ENCODE measurements at regions not wholly inside any gene's neighbourhood (a gene's known extent, or its start where the extent isn't known, plus 50 kb on each side); places are given as distances from the start of the nearest gene placed in this dataset.

- no peak for DNase-seq (ENCODE audit: low read depth)
These were observed 685.7 kb downstream of the MCTP2 start for GRCh38 chr15:94917068-94917467.

GRCh38 chr15:94921936-94922335, 690.6 kb downstream of the MCTP2 start:
- no peak for DNase-seq (ENCODE audit: low read depth)

GRCh38 chr15:94924057-94924456, 692.7 kb downstream of the MCTP2 start:
- no peak for DNase-seq (ENCODE audit: low read depth)

GRCh38 chr15:94924971-94925598, 693.7 kb downstream of the MCTP2 start:
- DNase-seq (ENCODE audit: low read depth) = no peak

GRCh38 chr15:94925680-94926079, 694.3 kb downstream of the MCTP2 start:
- no peak for DNase-seq (ENCODE audit: low read depth)

GRCh38 chr15:94927003-94927402, 695.6 kb downstream of the MCTP2 start:
- no peak for DNase-seq (ENCODE audit: low read depth)

GRCh38 chr15:94929282-94929681, 697.9 kb downstream of the MCTP2 start:
- DNase-seq (ENCODE audit: low read depth) = no peak

- no peak for DNase-seq (ENCODE audit: low read depth)
These were observed 699.1 kb downstream of the MCTP2 start for GRCh38 chr15:94930441-94930840.

GRCh38 chr15:94930960-94931359, 699.6 kb downstream of the MCTP2 start:
- DNase-seq (ENCODE audit: low read depth) = no peak

- DNase-seq (ENCODE audit: low read depth) = no peak
These were observed 703.1 kb downstream of the MCTP2 start for GRCh38 chr15:94934440-94934839.

- DNase-seq (ENCODE audit: low read depth) = no peak
These were observed 705.9 kb downstream of the MCTP2 start for GRCh38 chr15:94937242-94937641.

- DNase-seq (ENCODE audit: low read depth) = no peak
These were observed 712.5 kb downstream of the MCTP2 start for GRCh38 chr15:94943888-94944287.

- no peak for DNase-seq (ENCODE audit: low read depth)
These were observed 720.2 kb downstream of the MCTP2 start for GRCh38 chr15:94951538-94951937.

GRCh38 chr15:94963953-94964352, 732.6 kb downstream of the MCTP2 start:
- DNase-seq (ENCODE audit: low read depth) = no peak

GRCh38 chr15:94965593-94965992, 734.2 kb downstream of the MCTP2 start:
- no peak for DNase-seq (ENCODE audit: low read depth)

- no peak for DNase-seq (ENCODE audit: low read depth)
These were observed 736.8 kb downstream of the MCTP2 start for GRCh38 chr15:94968133-94968532.

- no peak for DNase-seq (ENCODE audit: low read depth)
These were observed 738.7 kb downstream of the MCTP2 start for GRCh38 chr15:94970096-94970495.

GRCh38 chr15:94970802-94971201, 739.4 kb downstream of the MCTP2 start:
- no peak for DNase-seq (ENCODE audit: low read depth)

GRCh38 chr15:94972314-94972713, 741.0 kb downstream of the MCTP2 start:
- DNase-seq (ENCODE audit: low read depth) = no peak

GRCh38 chr15:94987085-94987484, 755.7 kb downstream of the MCTP2 start:
- no peak for DNase-seq (ENCODE audit: low read depth)

GRCh38 chr15:94991718-94992117, 760.4 kb downstream of the MCTP2 start:
- no peak for DNase-seq (ENCODE audit: low read depth)

- DNase-seq (ENCODE audit: low read depth) = no peak
These were observed 778.3 kb downstream of the MCTP2 start for GRCh38 chr15:95009635-95010034.

GRCh38 chr15:95013381-95013780, 782.0 kb downstream of the MCTP2 start:
- no peak for DNase-seq (ENCODE audit: low read depth)

GRCh38 chr15:95016511-95017229, 785.3 kb downstream of the MCTP2 start:
- no peak for DNase-seq (ENCODE audit: low read depth)
